ENCODE measurements at regions not wholly inside any gene's neighbourhood (a gene's known extent, or its start where the extent isn't known, plus 50 kb on each side); places are given as distances from the start of the nearest gene placed in this dataset.

GRCh38 chr2:204032301-204032700, 95.7 kb downstream of the ICOS start:
- TF ChIP-seq, protein P1, sequence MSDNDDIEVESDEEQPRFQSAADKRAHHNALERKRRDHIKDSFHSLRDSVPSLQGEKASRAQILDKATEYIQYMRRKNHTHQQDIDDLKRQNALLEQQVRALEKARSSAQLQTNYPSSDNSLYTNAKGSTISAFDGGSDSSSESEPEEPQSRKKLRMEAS (IDR thresholded peaks at IDR 0.05): no peak
- TF ChIP-seq CHD2 (IDR thresholded peaks at IDR 0.05; ENCODE audit: low read length, partially characterized antibody) (no peak), MAFK (IDR thresholded peaks at IDR 0.05; ENCODE audit: partially characterized antibody) (no peak), E2F6 (IDR thresholded peaks at IDR 0.05; ENCODE audit: borderline replicate concordance, low read depth) (no peak), TP53 (CRISPR knock-in tag; IDR thresholded peaks at IDR 0.05) (no peak), RCOR1 (IDR thresholded peaks at IDR 0.05; ENCODE audit: low read depth, low read length) (no peak), EP300 (IDR thresholded peaks at IDR 0.05) (no peak), RAD21 (conservative IDR thresholded peaks at IDR 0.05 in 1 of 2, IDR thresholded peaks at IDR 0.05 in 1 of 2) (no peak)
- TF ChIP-seq, protein P2, sequence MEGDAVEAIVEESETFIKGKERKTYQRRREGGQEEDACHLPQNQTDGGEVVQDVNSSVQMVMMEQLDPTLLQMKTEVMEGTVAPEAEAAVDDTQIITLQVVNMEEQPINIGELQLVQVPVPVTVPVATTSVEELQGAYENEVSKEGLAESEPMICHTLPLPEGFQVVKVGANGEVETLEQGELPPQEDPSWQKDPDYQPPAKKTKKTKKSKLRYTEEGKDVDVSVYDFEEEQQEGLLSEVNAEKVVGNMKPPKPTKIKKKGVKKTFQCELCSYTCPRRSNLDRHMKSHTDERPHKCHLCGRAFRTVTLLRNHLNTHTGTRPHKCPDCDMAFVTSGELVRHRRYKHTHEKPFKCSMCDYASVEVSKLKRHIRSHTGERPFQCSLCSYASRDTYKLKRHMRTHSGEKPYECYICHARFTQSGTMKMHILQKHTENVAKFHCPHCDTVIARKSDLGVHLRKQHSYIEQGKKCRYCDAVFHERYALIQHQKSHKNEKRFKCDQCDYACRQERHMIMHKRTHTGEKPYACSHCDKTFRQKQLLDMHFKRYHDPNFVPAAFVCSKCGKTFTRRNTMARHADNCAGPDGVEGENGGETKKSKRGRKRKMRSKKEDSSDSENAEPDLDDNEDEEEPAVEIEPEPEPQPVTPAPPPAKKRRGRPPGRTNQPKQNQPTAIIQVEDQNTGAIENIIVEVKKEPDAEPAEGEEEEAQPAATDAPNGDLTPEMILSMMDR (IDR thresholded peaks at IDR 0.05): no peak
